Calu3 (cell line): ENCODE measurements at regions not wholly inside any gene's neighbourhood (a gene's known extent, or its start where the extent isn't known, plus 50 kb on each side); places are given as distances from the start of the nearest gene placed in this dataset.

Experiments
- BruUV-seq: library from RNA; stranded (reverse); fragments of 400-500 nt; replicated peaks from 2 replicates; lab custom pipeline; 2021; lab: Mats Ljungman, UMichigan
- CTCF ChIA-PET: fragments of 300-600 bp; sonication (Branson Sonifier 250); formaldehyde crosslinking; loops from one replicate; lab custom pipeline; 2022; ENCODE audit warnings: antibody characterized with exemption; lab: Charles Lee
- DNase-seq: peaks from one replicate; pipeline ENCODE4 v3.0.0; 2022
- H3K27ac Mint-ChIP-seq: one replicate; pipeline ENCODE4 v1.8.0; 2022; ENCODE audit warnings: mixed read lengths; ENCODE audit not compliant: unreplicated experiment
- H3K27me3 Mint-ChIP-seq: one replicate; pipeline ENCODE4 v1.8.0; 2022; ENCODE audit warnings: mixed read lengths; ENCODE audit not compliant: unreplicated experiment
- H3K36me3 Mint-ChIP-seq: one replicate; pipeline ENCODE4 v1.8.0; 2022; ENCODE audit warnings: mild to moderate bottlenecking, moderate library complexity, mixed read lengths; ENCODE audit not compliant: insufficient read depth, unreplicated experiment
- H3K4me1 Mint-ChIP-seq: one replicate; pipeline ENCODE4 v1.8.0; 2022; ENCODE audit warnings: mild to moderate bottlenecking, low read depth, mixed read lengths; ENCODE audit not compliant: unreplicated experiment
- H3K4me3 Mint-ChIP-seq: one replicate; pipeline ENCODE4 v1.8.0; 2022; ENCODE audit warnings: mild to moderate bottlenecking, low read depth, moderate library complexity, mixed read lengths; ENCODE audit not compliant: unreplicated experiment
- H3K9me3 Mint-ChIP-seq: one replicate; pipeline ENCODE4 v1.8.0; 2022; ENCODE audit warnings: low read depth, mixed read lengths; ENCODE audit not compliant: unreplicated experiment
- intact Hi-C: fragments of 100-400 bp; cut with micrococcal nuclease; formaldehyde crosslinking; loops from one replicate; pipeline ENCODE4 v1.10.0; 2022; ENCODE audit not compliant: unreplicated experiment
- TF ChIP-seq, protein P1 (sequence below): fragments of 200-600 bp; IDR thresholded peaks from one replicate; pipeline ENCODE4 v1.8.0; 2022; ENCODE audit warnings: antibody characterized with exemption; ENCODE audit not compliant: unreplicated experiment

DNA sequence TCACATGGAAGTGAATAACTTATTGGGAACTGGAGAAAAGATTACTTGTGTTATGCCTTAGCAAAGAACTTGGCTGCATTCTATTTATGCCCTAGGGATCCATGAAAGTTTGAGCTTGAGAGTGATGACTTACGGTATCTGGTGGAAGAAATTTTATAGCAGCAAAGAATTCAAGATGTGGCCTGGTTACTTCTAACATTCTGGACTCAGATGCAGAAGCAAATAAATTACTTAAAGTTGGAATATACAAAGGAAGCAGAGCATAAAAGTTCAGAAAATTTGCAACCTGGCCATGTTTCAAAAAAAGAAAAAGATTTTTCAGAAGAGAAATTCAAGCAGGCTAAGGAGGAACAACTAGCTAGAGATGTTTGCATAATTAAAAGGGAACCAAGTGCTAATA lies 252.3 kb upstream of the WDFY3 start:
- TF ChIP-seq, protein P1, sequence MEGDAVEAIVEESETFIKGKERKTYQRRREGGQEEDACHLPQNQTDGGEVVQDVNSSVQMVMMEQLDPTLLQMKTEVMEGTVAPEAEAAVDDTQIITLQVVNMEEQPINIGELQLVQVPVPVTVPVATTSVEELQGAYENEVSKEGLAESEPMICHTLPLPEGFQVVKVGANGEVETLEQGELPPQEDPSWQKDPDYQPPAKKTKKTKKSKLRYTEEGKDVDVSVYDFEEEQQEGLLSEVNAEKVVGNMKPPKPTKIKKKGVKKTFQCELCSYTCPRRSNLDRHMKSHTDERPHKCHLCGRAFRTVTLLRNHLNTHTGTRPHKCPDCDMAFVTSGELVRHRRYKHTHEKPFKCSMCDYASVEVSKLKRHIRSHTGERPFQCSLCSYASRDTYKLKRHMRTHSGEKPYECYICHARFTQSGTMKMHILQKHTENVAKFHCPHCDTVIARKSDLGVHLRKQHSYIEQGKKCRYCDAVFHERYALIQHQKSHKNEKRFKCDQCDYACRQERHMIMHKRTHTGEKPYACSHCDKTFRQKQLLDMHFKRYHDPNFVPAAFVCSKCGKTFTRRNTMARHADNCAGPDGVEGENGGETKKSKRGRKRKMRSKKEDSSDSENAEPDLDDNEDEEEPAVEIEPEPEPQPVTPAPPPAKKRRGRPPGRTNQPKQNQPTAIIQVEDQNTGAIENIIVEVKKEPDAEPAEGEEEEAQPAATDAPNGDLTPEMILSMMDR, result no peak
- Mint-ChIP-seq H3K4me3 (no peak overlapping the region), H3K4me1 (no peaks in the 10 kb centered on the region), H3K27ac (no peak overlapping the region), H3K36me3 (no peaks in the 10 kb centered on the region), H3K27me3 (no peaks in the 10 kb centered on the region), H3K9me3 (peaks cover 10% of the 10 kb centered on the region)
- CTCF ChIA-PET, result no interaction called here
- intact Hi-C loops, result no loop called here
- no TSS peak for BruUV-seq
- no peak for DNase-seq

DNA sequence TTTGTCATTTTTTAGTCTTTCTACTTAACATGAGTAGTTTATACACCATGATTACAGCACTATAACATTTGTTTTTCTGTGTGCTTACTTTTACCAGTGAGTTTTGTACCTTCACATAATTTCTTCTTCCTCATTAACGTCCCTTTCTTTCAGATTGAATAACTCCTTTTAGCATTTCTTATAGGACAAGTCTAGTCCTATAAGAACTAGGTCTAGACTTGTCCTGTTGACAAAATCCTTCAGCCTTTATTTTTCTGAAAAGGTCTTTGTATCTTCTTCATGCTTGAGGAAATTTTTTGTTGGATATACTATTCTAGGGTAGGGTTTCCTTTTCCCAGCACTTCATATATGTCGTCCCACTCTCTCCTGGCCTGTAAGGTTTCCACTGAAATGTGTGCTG lies 253.3 kb upstream of the ARHGAP24 start:
- BruUV-seq, result no TSS peak
- no peak for DNase-seq
- Mint-ChIP-seq H3K36me3 (no peaks in the 10 kb centered on the region), H3K27ac (no peak overlapping the region), H3K9me3 (peaks cover 10% of the 10 kb centered on the region), H3K4me1 (no peaks in the 10 kb centered on the region), H3K27me3 (no peaks in the 10 kb centered on the region), H3K4me3 (no peak overlapping the region)
- CTCF ChIA-PET, result no interaction called here
- intact Hi-C loops, result no loop called here
- TF ChIP-seq, protein P1, result no peak

DNA sequence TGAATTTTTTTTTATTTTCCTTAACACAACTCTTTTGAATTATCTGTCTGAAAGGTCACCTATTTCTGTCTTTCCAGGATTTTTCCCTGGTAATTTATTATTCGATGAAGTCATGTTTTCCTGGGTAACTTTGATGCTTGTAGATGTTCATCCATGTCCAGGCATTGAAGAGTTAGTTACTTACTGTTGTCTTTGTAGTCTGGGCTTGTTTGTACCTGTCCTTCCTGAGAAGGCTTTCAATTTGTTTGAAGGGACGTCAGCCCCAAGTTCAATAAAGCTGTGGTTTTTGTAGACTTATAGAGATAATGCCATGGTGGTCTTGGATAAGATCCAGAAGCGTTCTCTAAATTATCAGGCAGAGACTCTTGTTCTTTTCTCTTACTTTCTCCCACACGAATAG lies 252.4 kb upstream of the ARHGAP24 start:
- Mint-ChIP-seq H3K4me1 (no peaks in the 10 kb centered on the region), H3K4me3 (no peak overlapping the region), H3K27ac (no peak overlapping the region), H3K27me3 (no peaks in the 10 kb centered on the region), H3K9me3 (peaks cover 14% of the 10 kb centered on the region), H3K36me3 (no peaks in the 10 kb centered on the region)
- TF ChIP-seq, protein P1, result no peak
- BruUV-seq, result no TSS peak
- no peak for DNase-seq
- intact Hi-C loops, result no loop called here
- CTCF ChIA-PET, result no interaction called here

DNA sequence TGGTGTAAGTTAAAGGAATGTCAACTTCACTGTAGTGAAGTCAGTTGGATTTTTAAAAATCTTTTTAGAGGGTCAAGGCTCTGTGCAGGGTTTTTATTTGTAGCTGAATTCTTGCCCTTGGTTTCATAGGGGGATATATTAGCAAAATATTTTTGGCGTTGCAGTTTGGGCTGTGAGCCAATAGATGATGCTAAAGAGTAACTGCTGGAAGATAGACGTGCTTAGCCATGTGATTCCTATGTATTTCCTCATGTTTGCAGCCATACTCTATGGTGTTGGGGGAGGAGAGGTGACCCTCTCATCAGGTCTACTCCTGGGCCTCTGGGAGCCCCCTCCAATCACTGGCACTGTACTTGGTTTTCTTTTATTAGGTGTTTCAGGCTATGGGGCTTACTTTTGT lies 246.7 kb upstream of the ARHGAP24 start:
- H3K4me1 Mint-ChIP-seq, result no peaks in the 10 kb centered on the region
- CTCF ChIA-PET, result no interaction called here
- intact Hi-C loops, result no loop called here
- peaks cover 6% of the 10 kb centered on the region for H3K9me3 Mint-ChIP-seq
- DNase-seq, result no peak
- BruUV-seq, result no TSS peak
- no peak overlapping the region for H3K27ac Mint-ChIP-seq
- no peaks in the 10 kb centered on the region for H3K27me3 Mint-ChIP-seq
- H3K36me3 Mint-ChIP-seq, result no peaks in the 10 kb centered on the region
- H3K4me3 Mint-ChIP-seq, result no peak overlapping the region
- TF ChIP-seq, protein P1, result no peak
